ENCODE measurements at regions not wholly inside any gene's neighbourhood (a gene's known extent, or its start where the extent isn't known, plus 50 kb on each side); places are given as distances from the start of the nearest gene placed in this dataset.

GRCh38 chr15:94080416-94080815, 150.9 kb upstream of the MCTP2 start:
- TF ChIP-seq, protein P1, sequence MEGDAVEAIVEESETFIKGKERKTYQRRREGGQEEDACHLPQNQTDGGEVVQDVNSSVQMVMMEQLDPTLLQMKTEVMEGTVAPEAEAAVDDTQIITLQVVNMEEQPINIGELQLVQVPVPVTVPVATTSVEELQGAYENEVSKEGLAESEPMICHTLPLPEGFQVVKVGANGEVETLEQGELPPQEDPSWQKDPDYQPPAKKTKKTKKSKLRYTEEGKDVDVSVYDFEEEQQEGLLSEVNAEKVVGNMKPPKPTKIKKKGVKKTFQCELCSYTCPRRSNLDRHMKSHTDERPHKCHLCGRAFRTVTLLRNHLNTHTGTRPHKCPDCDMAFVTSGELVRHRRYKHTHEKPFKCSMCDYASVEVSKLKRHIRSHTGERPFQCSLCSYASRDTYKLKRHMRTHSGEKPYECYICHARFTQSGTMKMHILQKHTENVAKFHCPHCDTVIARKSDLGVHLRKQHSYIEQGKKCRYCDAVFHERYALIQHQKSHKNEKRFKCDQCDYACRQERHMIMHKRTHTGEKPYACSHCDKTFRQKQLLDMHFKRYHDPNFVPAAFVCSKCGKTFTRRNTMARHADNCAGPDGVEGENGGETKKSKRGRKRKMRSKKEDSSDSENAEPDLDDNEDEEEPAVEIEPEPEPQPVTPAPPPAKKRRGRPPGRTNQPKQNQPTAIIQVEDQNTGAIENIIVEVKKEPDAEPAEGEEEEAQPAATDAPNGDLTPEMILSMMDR (IDR thresholded peaks at IDR 0.05; ENCODE audit: insufficient read depth, low read depth, low read length), result no peak
- TF ChIP-seq EZH2 (IDR thresholded peaks at IDR 0.05; ENCODE audit: insufficient read depth, low read length), result no peak
- H3K27ac ChIP-seq (ENCODE audit: low read depth, low read length), result no peak overlapping the region
- H3K4me3 ChIP-seq (ENCODE audit: insufficient read depth, low read depth, low read length), result no peak overlapping the region
- peak overlapping the region; percentile 59 for H3K4me2 ChIP-seq (ENCODE audit: low read length)
- peak; percentile 81 for DNase-seq (ENCODE audit: low read depth)
- H3K27ac Mint-ChIP-seq (ENCODE audit: unreplicated experiment), result no peak overlapping the region
- H3K9me3 Mint-ChIP-seq (ENCODE audit: unreplicated experiment), result no peaks in the 10 kb centered on the region
- peaks cover 15% of the 10 kb centered on the region for H3K4me1 ChIP-seq (ENCODE audit: insufficient read depth, low read length)
- H3K79me2 ChIP-seq (ENCODE audit: insufficient read depth, low read length), result no peaks in the 10 kb centered on the region
- no peak overlapping the region for H3K9ac ChIP-seq (ENCODE audit: low read length)
- H3K4me1 Mint-ChIP-seq (ENCODE audit: low read depth, unreplicated experiment), result peaks cover 11% of the 10 kb centered on the region
- peaks cover 2% of the 10 kb centered on the region for H3K27me3 Mint-ChIP-seq (ENCODE audit: low read depth, unreplicated experiment)
- H3K36me3 Mint-ChIP-seq (ENCODE audit: low read depth, unreplicated experiment), result no peaks in the 10 kb centered on the region
- no peak overlapping the region for H2AFZ ChIP-seq (ENCODE audit: low read depth, low read length)
- H3K4me3 Mint-ChIP-seq (ENCODE audit: unreplicated experiment), result no peak overlapping the region
- no peaks in the 10 kb centered on the region for H3K36me3 ChIP-seq (ENCODE audit: insufficient read depth, low read length)
- FAIRE-seq, result no peak
- H3K9me3 ChIP-seq (ENCODE audit: insufficient read depth, low read depth, low read length), result no peaks in the 10 kb centered on the region
- no peaks in the 10 kb centered on the region for H3K27me3 ChIP-seq (ENCODE audit: insufficient read depth, low read length)
- H4K20me1 ChIP-seq (ENCODE audit: insufficient read depth, low read length), result no peaks in the 10 kb centered on the region

DNA sequence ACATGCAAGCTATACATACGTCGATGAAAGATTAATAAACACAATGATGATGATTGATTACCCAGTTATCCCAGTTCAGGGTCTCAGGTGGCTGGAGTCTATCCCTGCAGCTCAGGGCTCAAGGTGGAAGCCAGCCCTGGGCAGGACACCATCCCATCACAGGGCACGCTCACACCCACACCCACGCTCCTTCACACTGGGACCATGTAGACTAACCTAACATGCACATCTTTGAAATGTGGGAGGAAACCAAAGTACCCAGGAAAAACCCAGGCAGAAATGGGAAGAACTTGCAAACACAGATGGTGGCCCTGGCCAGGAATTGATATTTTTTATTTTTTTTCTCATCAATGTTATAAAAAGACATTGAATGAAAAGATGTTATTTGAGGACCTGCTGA, 151.4 kb upstream of the MCTP2 start:
- Histone ChIP-seq H3K27me3 (ENCODE audit: insufficient read depth, low read length) (no peaks in the 10 kb centered on the region), H3K4me3 (ENCODE audit: insufficient read depth, low read depth, low read length) (no peak overlapping the region), H2AFZ (ENCODE audit: low read depth, low read length) (no peak overlapping the region), H4K20me1 (ENCODE audit: insufficient read depth, low read length) (no peaks in the 10 kb centered on the region), H3K36me3 (ENCODE audit: insufficient read depth, low read length) (no peaks in the 10 kb centered on the region), H3K27ac (ENCODE audit: low read depth, low read length) (no peak overlapping the region), H3K9ac (ENCODE audit: low read length) (no peak overlapping the region), H3K79me2 (ENCODE audit: insufficient read depth, low read length) (no peaks in the 10 kb centered on the region), H3K4me1 (ENCODE audit: insufficient read depth, low read length) (peaks cover 15% of the 10 kb centered on the region), H3K4me2 (ENCODE audit: low read length) (peak overlapping the region; percentile 59), H3K9me3 (ENCODE audit: insufficient read depth, low read depth, low read length) (no peaks in the 10 kb centered on the region)
- Mint-ChIP-seq H3K27me3 (ENCODE audit: low read depth, unreplicated experiment) (peaks cover 2% of the 10 kb centered on the region), H3K9me3 (ENCODE audit: unreplicated experiment) (no peaks in the 10 kb centered on the region), H3K27ac (ENCODE audit: unreplicated experiment) (no peak overlapping the region), H3K4me3 (ENCODE audit: unreplicated experiment) (no peak overlapping the region), H3K36me3 (ENCODE audit: low read depth, unreplicated experiment) (no peaks in the 10 kb centered on the region), H3K4me1 (ENCODE audit: low read depth, unreplicated experiment) (peaks cover 11% of the 10 kb centered on the region)
- FAIRE-seq (no peak), DNase-seq (ENCODE audit: low read depth) (no peak)
- no peak for TF ChIP-seq EZH2 (IDR thresholded peaks at IDR 0.05; ENCODE audit: insufficient read depth, low read length)
- TF ChIP-seq, protein P1 (IDR thresholded peaks at IDR 0.05; ENCODE audit: insufficient read depth, low read depth, low read length), result no peak

DNA sequence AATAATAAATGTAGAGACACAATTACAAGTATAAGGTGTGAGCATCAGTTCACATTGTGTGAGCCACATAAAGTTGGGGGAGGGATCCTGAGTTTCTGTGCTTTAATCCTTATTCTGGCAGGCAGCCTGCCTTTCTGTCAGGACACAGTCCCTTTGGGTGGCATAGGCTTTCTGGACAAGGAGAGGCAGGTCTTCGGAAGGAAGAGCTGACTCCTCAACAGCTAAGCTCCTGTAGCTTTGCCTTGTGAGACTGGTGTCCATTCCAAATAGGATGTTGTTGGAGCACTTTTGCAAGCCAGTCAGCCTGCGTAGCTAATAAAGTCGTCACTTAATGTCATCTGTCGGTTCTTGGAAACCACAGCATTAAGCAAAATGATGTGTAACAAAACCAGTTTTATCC, 151.9 kb upstream of the MCTP2 start:
- DNase-seq (ENCODE audit: low read depth), result no peak
- H3K27me3 Mint-ChIP-seq (ENCODE audit: low read depth, unreplicated experiment), result peaks cover 2% of the 10 kb centered on the region
- Histone ChIP-seq H3K4me1 (ENCODE audit: insufficient read depth, low read length) (peaks cover 15% of the 10 kb centered on the region), H3K36me3 (ENCODE audit: insufficient read depth, low read length) (no peaks in the 10 kb centered on the region), H3K4me2 (ENCODE audit: low read length) (no peak overlapping the region), H4K20me1 (ENCODE audit: insufficient read depth, low read length) (no peaks in the 10 kb centered on the region), H3K9ac (ENCODE audit: low read length) (no peak overlapping the region), H2AFZ (ENCODE audit: low read depth, low read length) (no peak overlapping the region), H3K9me3 (ENCODE audit: insufficient read depth, low read depth, low read length) (no peaks in the 10 kb centered on the region), H3K79me2 (ENCODE audit: insufficient read depth, low read length) (no peaks in the 10 kb centered on the region), H3K4me3 (ENCODE audit: insufficient read depth, low read depth, low read length) (no peak overlapping the region), H3K27me3 (ENCODE audit: insufficient read depth, low read length) (no peaks in the 10 kb centered on the region), H3K27ac (ENCODE audit: low read depth, low read length) (no peak overlapping the region)
- no peaks in the 10 kb centered on the region for H3K9me3 Mint-ChIP-seq (ENCODE audit: unreplicated experiment)
- H3K4me3 Mint-ChIP-seq (ENCODE audit: unreplicated experiment), result no peak overlapping the region
- TF ChIP-seq, protein P1 (IDR thresholded peaks at IDR 0.05; ENCODE audit: insufficient read depth, low read depth, low read length), result no peak
- no peak for TF ChIP-seq EZH2 (IDR thresholded peaks at IDR 0.05; ENCODE audit: insufficient read depth, low read length)
- H3K27ac Mint-ChIP-seq (ENCODE audit: unreplicated experiment), result no peak overlapping the region
- H3K36me3 Mint-ChIP-seq (ENCODE audit: low read depth, unreplicated experiment), result no peaks in the 10 kb centered on the region
- H3K4me1 Mint-ChIP-seq (ENCODE audit: low read depth, unreplicated experiment), result peaks cover 11% of the 10 kb centered on the region
- no peak for FAIRE-seq
